Muscle layer of duodenum (tissue), 2 donors: ENCODE measurements at regions not wholly inside any gene's neighbourhood (a gene's known extent, or its start where the extent isn't known, plus 50 kb on each side); places are given as distances from the start of the nearest gene placed in this dataset.

ENCODE experiments used
- H3K27ac ChIP-seq: one replicate; pipeline ENCODE4 v1.7.0; 2013; ENCODE audit warnings: mild to moderate bottlenecking, low read length
- H3K27me3 ChIP-seq: one replicate; pipeline ENCODE4 v1.7.0; 2013; ENCODE audit warnings: low read depth, mild to moderate bottlenecking, control low read depth, low read length
- H3K36me3 ChIP-seq, 2 donors: one replicate each; pipeline ENCODE4 v1.7.0; 2013; ENCODE audit warnings: low read length in 2 of 2, control low read depth in 1 of 2, mild to moderate bottlenecking in 1 of 2; ENCODE audit not compliant: insufficient read depth in 2 of 2, control insufficient read depth in 1 of 2
- H3K4me1 ChIP-seq, 2 donors: one replicate each; pipeline ENCODE4 v1.7.0; 2013; ENCODE audit warnings: low read length in 2 of 2, mild to moderate bottlenecking in 2 of 2, control low read depth in 1 of 2, moderate library complexity in 1 of 2; ENCODE audit not compliant: insufficient read depth in 2 of 2, control insufficient read depth in 1 of 2
- H3K4me3 ChIP-seq, 2 donors: one replicate each; pipeline ENCODE4 v1.7.0; 2013; ENCODE audit warnings: low read length in 2 of 2, low read depth in 1 of 2, mild to moderate bottlenecking in 1 of 2
- H3K9me3 ChIP-seq, 2 donors: one replicate each; pipeline ENCODE4 v1.7.0; 2013; ENCODE audit warnings: low read length in 2 of 2, control low read depth in 1 of 2, mild to moderate bottlenecking in 1 of 2; ENCODE audit not compliant: control insufficient read depth in 1 of 2
- donor health status: healthy.

GRCh38 chr16:66150698-66151482 is 215.6 kb upstream of the CDH5 start:
- Histone ChIP-seq H3K4me3 (no peak overlapping the region), H3K36me3 (no peaks in the 10 kb centered on the region), H3K27ac (peak overlapping the region; percentile 20), H3K9me3 (no peaks in the 10 kb centered on the region), H3K27me3 (no peaks in the 10 kb centered on the region), H3K4me1 (peaks cover 4 to 10% of the 10 kb centered on the region in 2 donors)

- Histone ChIP-seq H3K27me3 (no peaks in the 10 kb centered on the region), H3K4me1 (peaks cover 4 to 7% of the 10 kb centered on the region in 2 donors), H3K4me3 (no peak overlapping the region), H3K9me3 (no peaks in the 10 kb centered on the region), H3K36me3 (no peaks in the 10 kb centered on the region), H3K27ac (no peak overlapping the region)
Observed at GRCh38 chr16:66147291-66147690, 219.2 kb upstream of the CDH5 start.

GRCh38 chr16:66146798-66147197 is 219.7 kb upstream of the CDH5 start:
- H3K27me3 ChIP-seq: no peaks in the 10 kb centered on the region
- H3K36me3 ChIP-seq: no peaks in the 10 kb centered on the region
- no peak overlapping the region for H3K27ac ChIP-seq
- no peak overlapping the region for H3K4me3 ChIP-seq
- H3K4me1 ChIP-seq: peaks cover 4 to 6% of the 10 kb centered on the region in 2 donors
- H3K9me3 ChIP-seq: no peaks in the 10 kb centered on the region

- no peaks in the 10 kb centered on the region for H3K9me3 ChIP-seq
- H3K27ac ChIP-seq: no peak overlapping the region
- no peaks in the 10 kb centered on the region for H3K27me3 ChIP-seq
- no peaks in the 10 kb centered on the region for H3K4me1 ChIP-seq
- H3K4me3 ChIP-seq: no peak overlapping the region
- no peaks in the 10 kb centered on the region for H3K36me3 ChIP-seq
Observed at GRCh38 chr16:66144641-66145040, 221.8 kb upstream of the CDH5 start.

GRCh38 chr16:66143415-66143814 is 223.1 kb upstream of the CDH5 start:
- Histone ChIP-seq H3K9me3 (no peaks in the 10 kb centered on the region), H3K4me3 (no peak overlapping the region), H3K36me3 (no peaks in the 10 kb centered on the region)

GRCh38 chr16:66141885-66142284 is 224.6 kb upstream of the CDH5 start:
- Histone ChIP-seq H3K4me3 (no peak overlapping the region), H3K27ac (no peak overlapping the region), H3K9me3 (no peaks in the 10 kb centered on the region), H3K36me3 (no peaks in the 10 kb centered on the region), H3K4me1 (no peaks in the 10 kb centered on the region), H3K27me3 (no peaks in the 10 kb centered on the region)

More at GRCh38 chr16:66143415-66143814, 223.1 kb upstream of the CDH5 start:
- no peaks in the 10 kb centered on the region for H3K27me3 ChIP-seq
- no peaks in the 10 kb centered on the region for H3K4me1 ChIP-seq
- H3K27ac ChIP-seq: no peak overlapping the region

- no peaks in the 10 kb centered on the region for H3K36me3 ChIP-seq
- no peak overlapping the region for H3K4me3 ChIP-seq
- peaks cover 5 to 7% of the 10 kb centered on the region in 2 donors for H3K4me1 ChIP-seq
- no peaks in the 10 kb centered on the region for H3K27me3 ChIP-seq
- H3K27ac ChIP-seq: no peak overlapping the region
- no peaks in the 10 kb centered on the region for H3K9me3 ChIP-seq
Observed at GRCh38 chr16:66137853-66138252, 228.6 kb upstream of the CDH5 start.

GRCh38 chr16:66136841-66137240 is 229.7 kb upstream of the CDH5 start:
- Histone ChIP-seq H3K36me3 (no peaks in the 10 kb centered on the region), H3K27ac (no peak overlapping the region), H3K27me3 (no peaks in the 10 kb centered on the region), H3K4me1 (peaks cover 5 to 7% of the 10 kb centered on the region in 2 donors), H3K4me3 (no peak overlapping the region), H3K9me3 (no peaks in the 10 kb centered on the region)

GRCh38 chr16:66135838-66136237 is 230.7 kb upstream of the CDH5 start:
- H3K27ac ChIP-seq: no peak overlapping the region
- no peaks in the 10 kb centered on the region for H3K9me3 ChIP-seq
- H3K4me1 ChIP-seq: peaks cover 5 to 7% of the 10 kb centered on the region in 2 donors
- no peaks in the 10 kb centered on the region for H3K36me3 ChIP-seq
- no peaks in the 10 kb centered on the region for H3K27me3 ChIP-seq
- no peak overlapping the region for H3K4me3 ChIP-seq

GRCh38 chr16:66135421-66135831 is 231.1 kb upstream of the CDH5 start:
- H3K9me3 ChIP-seq: no peaks in the 10 kb centered on the region

GRCh38 chr16:66134875-66135274 is 231.6 kb upstream of the CDH5 start:
- Histone ChIP-seq H3K4me3 (no peak overlapping the region), H3K36me3 (no peaks in the 10 kb centered on the region), H3K27me3 (no peaks in the 10 kb centered on the region), H3K4me1 (peaks cover 5 to 7% of the 10 kb centered on the region in 2 donors), H3K9me3 (no peaks in the 10 kb centered on the region), H3K27ac (no peak overlapping the region)

More at GRCh38 chr16:66135421-66135831, 231.1 kb upstream of the CDH5 start:
- Histone ChIP-seq H3K27ac (no peak overlapping the region), H3K4me1 (peaks cover 5 to 7% of the 10 kb centered on the region in 2 donors), H3K4me3 (no peak overlapping the region), H3K27me3 (no peaks in the 10 kb centered on the region), H3K36me3 (no peaks in the 10 kb centered on the region)
